H1 (cell line): ENCODE measurements at regions not wholly inside any gene's neighbourhood (a gene's known extent, or its start where the extent isn't known, plus 50 kb on each side); places are given as distances from the start of the nearest gene placed in this dataset.

Experiments used
- CTCF ChIA-PET: fragments of 300-600 bp; sonication (Branson Sonifier 250); formaldehyde crosslinking; loops from one replicate; lab custom pipeline; 2021; ENCODE audit not compliant: partially characterized antibody; lab: Charles Lee
- POLR2A ChIA-PET: fragments of 300-600 bp; sonication (Branson Sonifier 250); formaldehyde crosslinking; loops from one replicate; lab custom pipeline; 2021; ENCODE audit warnings: inconsistent platforms; ENCODE audit not compliant: partially characterized antibody; lab: Charles Lee
- DNase-seq, 2 experiments: peaks; one replicate each; pipeline versions ENCODE4 v3.0.0 to v3.0.0-alpha.2; 2010 to 2022; ENCODE audit warnings: low spot score in 2 of 2, low read depth in 1 of 2, mixed read lengths in 1 of 2
- FAIRE-seq: peaks from 2 replicates; lab custom pipeline; 2011; peaks lifted over from hg19 to GRCh38; lab: Jason Lieb, UNC
- H2AFZ ChIP-seq: 2 replicates; pipeline ENCODE4 v1.8.1; 2012; ENCODE audit warnings: low read length, inconsistent platforms
- H2AK5ac ChIP-seq: 2 replicates; pipeline ENCODE4 v1.6.1; 2013; ENCODE audit warnings: low read depth, low read length
- H2BK120ac ChIP-seq: replicated peaks from 2 replicates; pipeline ENCODE3; 2013; ENCODE audit warnings: low read depth, low read length, inconsistent platforms
- H2BK12ac ChIP-seq: 2 replicates; pipeline ENCODE4 v1.6.1; 2013; ENCODE audit warnings: low read depth, low read length
- H2BK15ac ChIP-seq: 2 replicates; pipeline ENCODE4 v1.6.1; 2013; ENCODE audit warnings: low read length
- H2BK20ac ChIP-seq: 2 replicates; pipeline ENCODE4 v1.6.1; 2013; ENCODE audit warnings: low read length
- H2BK5ac ChIP-seq: 2 replicates; pipeline ENCODE4 v1.6.1; 2013; ENCODE audit warnings: low read depth, low read length
- H3K14ac ChIP-seq: 2 replicates; pipeline ENCODE4 v1.6.1; 2013; ENCODE audit warnings: inconsistent platforms; ENCODE audit not compliant: insufficient read length
- H3K18ac ChIP-seq: 2 replicates; pipeline ENCODE4 v1.6.1; 2013; ENCODE audit warnings: low read length; ENCODE audit errors: extremely low read depth
- H3K23ac ChIP-seq: 2 replicates; pipeline ENCODE4 v1.6.1; 2013; ENCODE audit warnings: inconsistent platforms; ENCODE audit not compliant: insufficient read length
- H3K23me2 ChIP-seq: 2 replicates; pipeline ENCODE4 v1.6.1; 2013; ENCODE audit warnings: low read depth, low read length
- H3K27ac ChIP-seq: 2 replicates; pipeline ENCODE4 v1.6.1; 2011; ENCODE audit warnings: low read depth, low read length, inconsistent platforms
- H3K27me3 ChIP-seq, 4 experiments: replicated peaks in 1 of 4; 1 replicate in 1 of 4; 2 replicates in 3 of 4; pipeline versions ENCODE4 v1.6.1 to v1.8.1; 2011 to 2013; ENCODE audit warnings: low read length in 3 of 4, mild to moderate bottlenecking in 3 of 4, inconsistent platforms in 2 of 4, mixed read lengths in 2 of 4, moderate library complexity in 1 of 4; ENCODE audit not compliant: control insufficient read depth in 3 of 4, insufficient read depth in 3 of 4; ENCODE audit errors: extremely low read depth in 1 of 4
- H3K36me3 ChIP-seq, 4 experiments: 2 replicates each; pipeline versions ENCODE4 v1.6.1 to v1.8.1; 2011 to 2013; ENCODE audit warnings: mild to moderate bottlenecking in 4 of 4, low read length in 3 of 4, moderate library complexity in 2 of 4, control low read depth in 1 of 4, inconsistent platforms in 1 of 4; ENCODE audit not compliant: insufficient read depth in 4 of 4, control insufficient read depth in 2 of 4
- H3K4ac ChIP-seq: replicated peaks from 2 replicates; pipeline ENCODE3; 2013; ENCODE audit warnings: low read length, low read depth, mixed read lengths, inconsistent platforms; ENCODE audit not compliant: insufficient read length
- H3K4me1 ChIP-seq, 4 experiments: replicated peaks in 1 of 4; 1 replicate in 1 of 4; 2 replicates in 3 of 4; pipeline versions ENCODE4 v1.6.1 to v1.8.1; 2011 to 2013; ENCODE audit warnings: low read length in 3 of 4, inconsistent platforms in 2 of 4, mixed read lengths in 1 of 4; ENCODE audit not compliant: insufficient read depth in 4 of 4, control insufficient read depth in 3 of 4
- H3K4me2 ChIP-seq, 2 experiments: 2 replicates each; pipeline versions ENCODE4 v1.6.1 to v1.8.1; 2011 to 2013; ENCODE audit warnings: low read depth in 2 of 2, low read length in 2 of 2, control low read depth in 1 of 2, inconsistent platforms in 1 of 2, mild to moderate bottlenecking in 1 of 2; ENCODE audit not compliant: insufficient read depth in 1 of 2
- H3K4me3 ChIP-seq, 4 experiments: fragments of 200-600, 300-600 bp in 1 of 4; sonication (generic), shearing (Covaris generic), sonication (Bioruptor Twin) in 1 of 4; 2 replicates each; pipeline versions ENCODE4 v1.5.1 to v1.8.1; 2011 to 2016; ENCODE audit warnings: low read length in 4 of 4, low read depth in 3 of 4, control low read depth in 2 of 4, inconsistent platforms in 2 of 4, mild to moderate bottlenecking in 2 of 4, mixed read lengths in 1 of 4, moderate library complexity in 1 of 4; ENCODE audit not compliant: insufficient read depth in 2 of 4; ENCODE audit errors: extremely low read depth in 1 of 4
- H3K56ac ChIP-seq: replicated peaks from 2 replicates; pipeline ENCODE3; 2013; ENCODE audit warnings: low read depth, mild to moderate bottlenecking, mixed read lengths, low read length, inconsistent platforms; ENCODE audit not compliant: insufficient read length
- H3K79me1 ChIP-seq: 2 replicates; pipeline ENCODE4 v1.6.1; 2013; ENCODE audit warnings: low read depth, low read length, control low read depth
- H3K79me2 ChIP-seq, 2 experiments: 2 replicates each; pipeline versions ENCODE4 v1.6.1 to v1.8.1; 2012 to 2013; ENCODE audit warnings: low read length in 2 of 2, mild to moderate bottlenecking in 2 of 2, inconsistent platforms in 1 of 2; ENCODE audit not compliant: insufficient read depth in 2 of 2, control insufficient read depth in 1 of 2
- H3K9ac ChIP-seq, 4 experiments: replicated peaks in 1 of 4; 1 replicate in 1 of 4; 2 replicates in 3 of 4; pipeline versions ENCODE4 v1.6.1 to v1.8.1; 2011 to 2013; ENCODE audit warnings: low read depth in 3 of 4, low read length in 3 of 4, control low read depth in 2 of 4, mild to moderate bottlenecking in 2 of 4, moderate library complexity in 2 of 4, inconsistent platforms in 1 of 4; ENCODE audit errors: extremely low read depth in 1 of 4
- H3K9me3 ChIP-seq, 2 experiments: 2 replicates each; pipeline versions ENCODE4 v1.6.1 to v1.8.1; 2012 to 2013; ENCODE audit warnings: mild to moderate bottlenecking in 2 of 2, moderate library complexity in 2 of 2, control low read depth in 1 of 2, inconsistent platforms in 1 of 2, low read depth in 1 of 2, low read length in 1 of 2, mixed read lengths in 1 of 2; ENCODE audit not compliant: insufficient read depth in 2 of 2
- H4K20me1 ChIP-seq, 2 experiments: replicated peaks in 1 of 2; 2 replicates each; pipeline versions ENCODE3 to v1.8.1; 2011 to 2013; ENCODE audit warnings: inconsistent platforms in 2 of 2, low read length in 2 of 2, mild to moderate bottlenecking in 1 of 2; ENCODE audit not compliant: insufficient read depth in 2 of 2, control insufficient read depth in 1 of 2
- H4K5ac ChIP-seq: 2 replicates; pipeline ENCODE4 v1.6.1; 2013; ENCODE audit warnings: low read length, low read depth, mixed read lengths, inconsistent platforms; ENCODE audit not compliant: insufficient read length
- H4K8ac ChIP-seq: 2 replicates; pipeline ENCODE4 v1.8.0; 2013; ENCODE audit warnings: mild to moderate bottlenecking, moderate library complexity, low read length, inconsistent platforms; ENCODE audit not compliant: insufficient read depth; ENCODE audit errors: extremely low read depth
- H4K91ac ChIP-seq: replicated peaks from 2 replicates; pipeline ENCODE3; 2013; ENCODE audit warnings: low read length, mixed read lengths, inconsistent platforms; ENCODE audit not compliant: insufficient read length
- CTCF ChIP-seq, 3 experiments: IDR thresholded peaks; 1 replicate in 2 of 3; 2 replicates in 1 of 3; pipeline versions ENCODE4 v1.5.1 to v1.6.1; 2011; ENCODE audit warnings: low read length in 3 of 3, mild to moderate bottlenecking in 3 of 3, inconsistent platforms in 2 of 3, low read depth in 1 of 3, moderate library complexity in 1 of 3; ENCODE audit not compliant: insufficient read depth in 1 of 3; ENCODE audit errors: control extremely low read depth in 1 of 3
- POLR2AphosphoS5 ChIP-seq: IDR thresholded peaks from 2 replicates; pipeline ENCODE4 v1.6.1; 2011; ENCODE audit warnings: low read depth, low read length
- WGBS, 2 experiments: shearing (Covaris generic) in 1 of 2; methylation state at CpG; one replicate each; pipeline versions ENCODE4 v1.1.6 to v1.1.7; 2013 to 2015; ENCODE audit warnings: low lambda C conversion rate in 2 of 2, mixed read lengths in 2 of 2, inconsistent platforms in 1 of 2, low coverage in 1 of 2, missing lambda C conversion rate in 1 of 2; ENCODE audit not compliant: insufficient replicate concordance in 2 of 2, insufficient coverage in 1 of 2, insufficient read length in 1 of 2; ENCODE audit errors: extremely low coverage in 1 of 2, missing lambda C conversion rate in 1 of 2; 5-methylcytosine and 5-hydroxymethylcytosine counted together

- 87% methylated on average over 15 of the region's 15 CpGs; no CpG with 5 or more reads in 1 of the 2 experiments for WGBS, 2 experiments
- Histone ChIP-seq H3K27ac (no peak overlapping the region), H2BK12ac (no peak overlapping the region)
Observed at GRCh38 chr18:25604894-25605597, 253.1 kb upstream of the ZNF521 start.

More at GRCh38 chr18:25604894-25605597, 253.1 kb upstream of the ZNF521 start:
- no peak overlapping the region for H4K91ac ChIP-seq
- POLR2A ChIA-PET: no interaction called here
- DNase-seq (no peak), FAIRE-seq (no peak)
- peak in 1 of 3 experiments; percentile 0; a peak in 1 of 4 replicates for TF ChIP-seq CTCF (IDR thresholded peaks at IDR 0.05; ENCODE audit: control extremely low read depth in 1 of 3, insufficient read depth in 1 of 3, low read depth in 1 of 3, low read length in 3 of 3)
- TF ChIP-seq POLR2AphosphoS5: no peak
- no peaks in the 10 kb centered on the region; a peak in 1 of 7 replicates for H3K27me3 ChIP-seq
- no peak overlapping the region for H2BK5ac ChIP-seq
- H4K5ac ChIP-seq: no peak overlapping the region
- H2AFZ ChIP-seq: peak overlapping the region; percentile 35; the same call in 1 of the 2 replicates
- H4K20me1 ChIP-seq: no peaks in the 10 kb centered on the region
- H2BK120ac ChIP-seq: no peak overlapping the region
- 0 out of 2 replicates have a peak overlapping the region, but pooled peaks have one; percentile 48 for H4K8ac ChIP-seq
- no peaks in the 10 kb centered on the region for H3K23me2 ChIP-seq
- H2AK5ac ChIP-seq: no peak overlapping the region
- H3K4me3 ChIP-seq: no peak overlapping the region
- no peaks in the 10 kb centered on the region for H3K36me3 ChIP-seq
- H3K79me2 ChIP-seq: no peaks in the 10 kb centered on the region
- H3K9ac ChIP-seq: no peak overlapping the region
- no peak overlapping the region for H3K4me2 ChIP-seq
- no peaks in the 10 kb centered on the region for H3K79me1 ChIP-seq
- 0 out of 2 replicates have a peak overlapping the region, but pooled peaks have one; percentile 24 for H3K18ac ChIP-seq
- H3K4ac ChIP-seq: no peak overlapping the region
- H3K14ac ChIP-seq: no peak overlapping the region
- H3K23ac ChIP-seq: no peak overlapping the region
- no peak overlapping the region for H2BK15ac ChIP-seq
- H3K4me1 ChIP-seq: no peaks in the 10 kb centered on the region
- CTCF ChIA-PET: interaction anchor here (0.6 to 1.4 kb wide), 2 partner anchors 12 to 612 kb away, joined by 4 to 5 read pairs; no protein-coding TSS in a partner anchor
- H3K56ac ChIP-seq: no peak overlapping the region
- H2BK20ac ChIP-seq: no peak overlapping the region
- no peaks in the 10 kb centered on the region for H3K9me3 ChIP-seq
